Left renal cortex interstitium (tissue), 4 donors: ENCODE measurements at regions not wholly inside any gene's neighbourhood (a gene's known extent, or its start where the extent isn't known, plus 50 kb on each side); places are given as distances from the start of the nearest gene placed in this dataset.

ENCODE experiments used
- DNase-seq, 4 donors: peaks; one replicate each; pipeline ENCODE4 v3.0.0-alpha.2; 2013; ENCODE audit warnings: low read depth in 4 of 4, low spot score in 2 of 4, missing footprints in 1 of 4

- DNase-seq = peak in 1 of 4 donors; percentile 10
Observed at GRCh38 chr1:65729259-65729658, 63.4 kb upstream of the PDE4B start.

GRCh38 chr1:65734979-65735378, 57.7 kb upstream of the PDE4B start:
- DNase-seq = no peak

- no peak for DNase-seq
Observed at GRCh38 chr1:65741993-65742392, 50.7 kb upstream of the PDE4B start.
